ENCODE measurements at regions not wholly inside any gene's neighbourhood (a gene's known extent, or its start where the extent isn't known, plus 50 kb on each side); places are given as distances from the start of the nearest gene placed in this dataset.

- TF ChIP-seq ZNF841 (CRISPR knock-in tag; IDR thresholded peaks at IDR 0.05; ENCODE audit: borderline replicate concordance) (no peak), NFATC3 (CRISPR knock-in tag; IDR thresholded peaks at IDR 0.05) (no peak), ZBTB43 (CRISPR knock-in tag; conservative IDR thresholded peaks at IDR 0.05) (no peak), GPN1 (CRISPR knock-in tag; IDR thresholded peaks at IDR 0.05; ENCODE audit: borderline replicate concordance) (no peak), GATAD1 (CRISPR knock-in tag; IDR thresholded peaks at IDR 0.05) (no peak), CSRNP1 (CRISPR knock-in tag; IDR thresholded peaks at IDR 0.05) (no peak), MTA3 (CRISPR knock-in tag; IDR thresholded peaks at IDR 0.05) (no peak), MXI1 (IDR thresholded peaks at IDR 0.05; ENCODE audit: borderline replicate concordance, low read depth, low read length) (no peak), DMTF1 (CRISPR knock-in tag; IDR thresholded peaks at IDR 0.05) (no peak)
- Histone ChIP-seq H3K4me3 (replicated peaks in 1 of 3; ENCODE audit: insufficient read depth in 1 of 3, low read depth in 2 of 3, low read length in 3 of 3) (no peak overlapping the region), H3K9me3 (ENCODE audit: low read length) (0 out of 2 replicates have a peak, but pooled peaks cover 6% of the 10 kb centered on the region), H4K20me1 (ENCODE audit: insufficient read depth, low read length) (no peaks in the 10 kb centered on the region), H3K4me2 (ENCODE audit: low read depth, low read length) (no peak overlapping the region), H3K79me2 (ENCODE audit: insufficient read depth, low read length) (no peaks in the 10 kb centered on the region), H3K9ac (ENCODE audit: insufficient read depth, low read depth, low read length) (no peak overlapping the region), H2AFZ (ENCODE audit: low read length) (no peak overlapping the region), H3K27ac (ENCODE audit: extremely low read length, insufficient read depth, low read length) (no peak overlapping the region), H3K27me3 (ENCODE audit: control insufficient read depth in 1 of 2, insufficient read depth in 2 of 2, low read length in 2 of 2) (no peaks in the 10 kb centered on the region), H3K36me3 (replicated peaks in 1 of 2; ENCODE audit: control insufficient read depth in 1 of 2, insufficient read depth in 2 of 2, low read length in 2 of 2) (no peaks in the 10 kb centered on the region), H3K4me1 (ENCODE audit: insufficient read depth, low read length) (no peaks in the 10 kb centered on the region)
- in situ Hi-C loops (cut with HindIII; ENCODE audit: extremely low pct_ligation_motif_present, low pct_unique_long_range_greater_than_20kb) (no loop called here), intact Hi-C loops (cut with micrococcal nuclease; ENCODE audit: unreplicated experiment) (no loop called here)
- ATAC-seq (no peak), FAIRE-seq (no peak), DNase-seq (ENCODE audit: low spot score) (no peak)
- ChIA-PET POLR2A (no interaction called here), CTCF (ENCODE audit: low intra/inter-chr PET ratio, low total read pairs) (no interaction called here)
- WGBS (ENCODE audit: low lambda C conversion rate): 2% methylated on average over 2 of the region's 2 CpGs
- BruUV-seq (replicated peaks): no TSS peak
These were observed 1163.9 kb downstream of the DIAPH3 start for GRCh38 chr13:58999851-59000250.

Data from HepG2 (cell line).